Peyer's patch (tissue), 4 donors: ENCODE measurements at regions not wholly inside any gene's neighbourhood (a gene's known extent, or its start where the extent isn't known, plus 50 kb on each side); places are given as distances from the start of the nearest gene placed in this dataset.

ENCODE experiments used
- DNase-seq, 3 donors: peaks; one replicate each; pipeline ENCODE4 v3.0.0-alpha.2; 2017 to 2019
- H3K27ac ChIP-seq, 4 donors: fragments of 200-600 bp; sonication (generic); one replicate each; pipeline ENCODE4 v1.5.1; 2016 to 2019
- H3K27me3 ChIP-seq, 2 donors: fragments of 200-600 bp; sonication (generic); one replicate each; pipeline ENCODE4 v1.5.1; 2019
- H3K36me3 ChIP-seq, 3 donors: fragments of 200-600 bp; sonication (generic); one replicate each; pipeline ENCODE4 v1.5.1; 2016 to 2019
- H3K4me1 ChIP-seq, 4 donors: fragments of 200-600 bp; sonication (generic); one replicate each; pipeline ENCODE4 v1.5.1; 2016 to 2019
- H3K4me3 ChIP-seq, 4 donors: fragments of 200-600 bp; sonication (generic); 1 replicate in 3 of 4; 2 replicates in 1 of 4; pipeline ENCODE4 v1.5.1; 2016 to 2019; ENCODE audit warnings: mild to moderate bottlenecking in 1 of 4
- H3K9me3 ChIP-seq, 4 donors: fragments of 200-600 bp; sonication (generic); one replicate each; pipeline ENCODE4 v1.5.1; 2016 to 2019; ENCODE audit warnings: mild to moderate bottlenecking in 1 of 4
- CTCF ChIP-seq, 6 experiments: fragments of 450-650 bp in 4 of 6; fragments of 200-600 bp in 2 of 6; sonication (generic) in 1 of 6; IDR thresholded peaks; one replicate each; pipeline ENCODE4 v1.5.1; 2017 to 2019; ENCODE audit warnings: antibody characterized with exemption in 6 of 6, mild to moderate bottlenecking in 3 of 6, moderate library complexity in 1 of 6
- POLR2A ChIP-seq, 2 donors: fragments of 450-650 bp; IDR thresholded peaks; one replicate each; pipeline ENCODE4 v1.5.1; 2017; ENCODE audit warnings: antibody characterized with exemption in 2 of 2, mild to moderate bottlenecking in 2 of 2, moderate library complexity in 2 of 2

- Histone ChIP-seq H3K27ac (no peak overlapping the region), H3K4me3 (no peak overlapping the region), H3K27me3 (no peaks in the 10 kb centered on the region), H3K36me3 (no peaks in the 10 kb centered on the region), H3K9me3 (no peaks in the 10 kb centered on the region), H3K4me1 (no peaks in the 10 kb centered on the region)
- no peak for TF ChIP-seq CTCF (IDR thresholded peaks at IDR 0.05)
- no peak for TF ChIP-seq POLR2A (IDR thresholded peaks at IDR 0.05)
- DNase-seq: no peak
Measured at GRCh38 chr7:41586931-41587640, 115.8 kb downstream of the INHBA start.

- no peak overlapping the region for H3K4me3 ChIP-seq
- no peak overlapping the region for H3K27ac ChIP-seq
- no peak for TF ChIP-seq POLR2A (IDR thresholded peaks at IDR 0.05)
- TF ChIP-seq CTCF (IDR thresholded peaks at IDR 0.05): no peak
- H3K27me3 ChIP-seq: no peaks in the 10 kb centered on the region
- no peaks in the 10 kb centered on the region for H3K36me3 ChIP-seq
- H3K4me1 ChIP-seq: no peaks in the 10 kb centered on the region
- DNase-seq: no peak
- H3K9me3 ChIP-seq: no peaks in the 10 kb centered on the region
Measured at GRCh38 chr7:41584746-41585145, 118.1 kb downstream of the INHBA start.

GRCh38 chr7:41582116-41582515, 120.8 kb downstream of the INHBA start:
- no peak overlapping the region for H3K4me3 ChIP-seq
- H3K27ac ChIP-seq: no peak overlapping the region
- no peaks in the 10 kb centered on the region for H3K27me3 ChIP-seq
- no peak for TF ChIP-seq CTCF (IDR thresholded peaks at IDR 0.05)
- TF ChIP-seq POLR2A (IDR thresholded peaks at IDR 0.05): no peak
- no peaks in the 10 kb centered on the region for H3K4me1 ChIP-seq
- no peak for DNase-seq
- no peaks in the 10 kb centered on the region for H3K9me3 ChIP-seq
- H3K36me3 ChIP-seq: no peaks in the 10 kb centered on the region

GRCh38 chr7:41581041-41581440, 121.8 kb downstream of the INHBA start:
- no peak for DNase-seq
- H3K4me1 ChIP-seq: no peaks in the 10 kb centered on the region
- no peaks in the 10 kb centered on the region for H3K9me3 ChIP-seq
- no peaks in the 10 kb centered on the region for H3K36me3 ChIP-seq
- H3K4me3 ChIP-seq: no peak overlapping the region
- H3K27me3 ChIP-seq: no peaks in the 10 kb centered on the region
- no peak for TF ChIP-seq CTCF (IDR thresholded peaks at IDR 0.05)
- TF ChIP-seq POLR2A (IDR thresholded peaks at IDR 0.05): no peak
- no peak overlapping the region for H3K27ac ChIP-seq

GRCh38 chr7:41579961-41580935, 122.6 kb downstream of the INHBA start:
- H3K36me3 ChIP-seq: no peaks in the 10 kb centered on the region
- H3K27me3 ChIP-seq: no peaks in the 10 kb centered on the region
- no peak for DNase-seq
- no peak overlapping the region for H3K27ac ChIP-seq
- H3K4me1 ChIP-seq: no peaks in the 10 kb centered on the region
- H3K4me3 ChIP-seq: no peak overlapping the region
- H3K9me3 ChIP-seq: no peaks in the 10 kb centered on the region
- no peak for TF ChIP-seq POLR2A (IDR thresholded peaks at IDR 0.05)
- no peak for TF ChIP-seq CTCF (IDR thresholded peaks at IDR 0.05)
